Stimulated activated CD4-positive, alpha-beta T cell treated with anti-CD3 and anti-CD28 coated beads, Interleukin-15, amount 100 ng/mL, for 24 hours (primary cell): ENCODE measurements at regions not wholly inside any gene's neighbourhood (a gene's known extent, or its start where the extent isn't known, plus 50 kb on each side); places are given as distances from the start of the nearest gene placed in this dataset.
"Not testable (repeated sequence)": the region's sequence is repeated elsewhere in the genome, so short reads cannot be mapped to it uniquely, and the experiment has no call there.

Experiments
- DNase-seq: peaks from one replicate; pipeline ENCODE4 v3.0.0-alpha.2; 2020

DNA sequence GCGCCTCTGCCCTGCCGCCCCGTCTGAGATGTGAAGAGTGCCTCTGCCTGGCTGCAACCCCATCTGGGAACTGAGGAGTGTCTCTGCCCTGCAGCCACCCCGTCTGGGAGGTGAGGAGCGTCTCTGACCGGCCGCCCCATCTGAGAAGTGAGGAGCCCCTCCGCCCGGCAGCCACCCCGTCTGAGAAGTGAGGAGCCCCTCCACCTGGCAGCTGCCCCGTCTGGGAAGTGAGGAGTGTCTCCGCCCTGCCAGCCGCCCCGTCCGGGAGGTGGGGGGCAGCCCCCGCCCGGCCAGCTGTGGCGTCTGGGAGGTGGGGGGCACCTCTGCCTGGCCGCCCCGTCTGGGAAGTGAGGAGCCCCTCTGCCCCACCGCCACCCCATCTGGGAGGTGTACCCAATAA is 110.4 kb downstream of the PRKAB2 start:
- DNase-seq, result not testable (repeated sequence)

DNA sequence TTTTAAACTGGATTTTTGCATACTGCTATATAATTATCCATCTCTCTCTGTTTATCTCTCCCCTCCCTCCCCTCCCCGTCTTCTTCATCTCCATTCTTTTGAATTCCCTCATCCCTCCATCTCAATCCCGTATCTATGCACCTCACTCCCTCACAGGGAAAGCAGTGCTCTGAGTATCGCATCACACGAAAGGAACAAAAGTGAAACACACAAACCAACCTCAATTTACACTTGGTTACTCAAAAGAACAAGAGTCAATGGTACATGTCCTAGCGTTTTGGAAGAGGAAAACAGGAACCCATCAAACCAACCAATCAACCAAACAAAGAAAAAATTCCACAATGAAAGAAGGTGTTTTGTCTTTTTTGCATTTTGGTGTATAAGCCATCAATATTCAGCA is 115.1 kb downstream of the NBPF12 start:
- DNase-seq, result no peak

DNA sequence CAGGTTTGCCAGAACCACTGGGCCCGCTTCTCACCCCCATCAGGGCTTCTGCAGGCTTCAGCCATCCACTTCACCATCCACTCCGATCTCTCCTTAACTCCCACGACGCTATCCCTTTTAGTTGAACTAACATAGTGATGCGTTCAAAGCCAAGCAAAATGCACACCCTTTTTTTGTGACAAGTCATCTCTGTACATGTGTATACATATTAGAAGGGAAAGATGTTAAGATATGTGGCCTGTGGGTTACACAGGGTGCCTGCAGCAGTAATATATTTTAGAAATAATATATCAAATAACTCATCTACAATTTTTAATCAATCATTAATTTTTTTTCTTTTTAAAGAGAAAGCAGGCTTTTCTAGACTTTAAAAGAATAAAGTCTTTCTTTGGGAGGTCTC is 114.6 kb downstream of the NBPF12 start:
- no peak for DNase-seq

DNA sequence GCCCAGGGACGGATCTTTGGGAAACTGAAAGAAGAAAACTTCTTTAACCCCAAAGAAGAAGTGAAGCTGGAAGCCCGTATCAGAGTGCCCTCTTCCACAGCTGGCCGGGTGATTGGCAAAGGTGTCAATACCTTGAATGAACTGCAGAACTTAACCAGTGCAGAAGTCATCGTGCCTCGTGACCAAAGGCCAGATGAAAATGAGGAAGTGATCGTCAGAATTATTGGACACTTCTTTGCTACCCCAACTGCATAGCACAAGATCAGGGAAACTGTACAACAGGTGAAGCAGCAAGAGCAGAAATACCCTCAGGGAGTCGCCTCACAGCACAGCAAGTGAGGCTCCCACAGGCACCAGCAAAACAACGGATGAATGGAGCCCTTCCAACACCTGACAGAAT is 114.0 kb downstream of the NBPF12 start:
- DNase-seq, result no peak

DNA sequence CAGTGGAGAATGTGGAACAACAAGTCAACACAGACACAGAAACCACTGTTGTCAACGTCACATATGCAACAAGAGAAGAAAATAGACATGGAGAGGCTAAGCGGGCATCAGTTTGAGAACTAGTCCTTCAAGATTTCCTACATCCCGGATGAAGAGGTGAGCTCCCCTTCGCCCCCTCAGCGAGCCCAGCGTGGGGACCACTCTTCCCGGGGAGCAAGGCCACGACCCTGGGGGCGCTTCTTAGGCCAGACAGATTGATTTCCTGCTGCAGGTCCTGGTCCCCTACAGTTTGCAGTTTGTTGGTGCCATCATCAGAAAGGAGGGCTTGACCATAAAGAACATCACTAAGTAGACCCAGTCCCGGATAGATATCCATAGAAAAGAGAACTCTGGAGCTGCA is 113.0 kb downstream of the NBPF12 start:
- no peak for DNase-seq

DNA sequence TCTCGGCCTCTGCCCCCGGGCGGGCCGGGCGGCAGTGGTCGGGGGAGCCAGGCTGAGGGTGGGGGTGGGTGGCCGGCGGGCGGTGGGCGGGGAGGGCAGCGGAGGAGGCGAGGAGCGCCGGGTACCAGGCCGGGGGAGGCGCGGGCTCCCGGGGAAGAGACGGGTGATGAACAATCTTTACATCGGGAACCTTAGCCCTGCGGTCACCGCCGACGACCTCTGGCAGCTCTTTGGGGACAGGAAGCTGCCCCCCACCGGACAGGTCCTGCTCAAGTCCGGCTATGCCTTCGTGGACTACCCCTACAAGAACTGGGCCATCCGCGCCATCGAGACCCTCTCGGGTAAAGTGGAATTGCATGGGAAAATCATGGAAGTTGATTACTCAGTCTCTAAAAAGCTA is 112.5 kb downstream of the NBPF12 start:
- no peak for DNase-seq

DNA sequence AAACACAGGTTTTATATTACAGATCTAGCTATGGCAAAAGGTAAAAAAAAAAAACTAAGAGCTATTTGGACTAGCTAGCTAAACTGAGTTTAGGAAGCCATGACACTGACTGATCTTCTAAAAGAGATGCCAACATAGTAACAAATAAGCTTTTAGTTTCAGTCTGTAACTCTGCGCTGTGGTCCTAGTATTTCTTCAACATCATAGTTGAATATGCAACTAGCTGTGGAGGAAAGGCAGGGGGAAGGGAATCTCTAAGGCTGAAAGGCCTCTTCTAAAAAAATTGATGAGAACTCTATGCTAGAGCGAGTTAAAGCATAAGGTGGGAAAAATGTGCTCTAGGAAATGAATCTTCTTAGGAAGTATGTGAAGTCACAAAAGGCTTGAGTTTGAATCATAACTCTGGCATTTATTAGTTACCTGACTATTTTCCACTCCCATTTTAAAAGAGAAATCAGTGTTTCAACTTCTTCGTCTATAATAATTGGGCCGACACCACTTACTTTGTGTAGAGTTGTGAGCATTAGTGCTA is 108.8 kb downstream of the NBPF12 start:
- not testable (repeated sequence) for DNase-seq

DNA sequence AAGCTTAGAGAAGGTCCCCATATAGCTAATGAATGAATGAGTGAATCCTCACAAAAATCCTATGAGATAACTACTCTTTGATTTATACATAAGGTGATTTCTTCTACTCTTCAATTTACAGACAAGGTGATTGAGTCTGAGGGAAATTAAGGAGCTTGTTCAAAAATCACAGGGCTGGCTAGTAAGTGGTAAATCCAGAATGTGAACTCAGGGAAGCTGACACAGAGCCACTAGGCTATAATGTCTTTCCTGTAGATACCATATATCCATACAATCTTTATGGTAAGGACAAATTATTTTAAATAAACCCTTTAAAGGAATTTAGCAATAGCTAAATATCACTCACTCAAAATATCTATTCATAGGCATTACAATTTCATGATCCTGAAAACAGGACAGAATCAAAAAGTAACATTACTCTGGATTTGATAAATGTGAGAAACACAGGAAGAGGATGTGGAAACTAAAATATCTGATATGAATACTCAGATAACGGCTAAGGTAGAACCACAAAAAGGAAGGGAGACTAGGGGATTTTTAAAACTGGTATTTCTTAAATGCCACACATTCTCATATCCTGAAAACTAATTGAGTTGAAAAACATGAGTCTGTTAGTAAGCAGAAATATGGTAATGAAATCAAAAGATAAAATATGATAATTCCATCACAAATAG is 108.2 kb downstream of the NBPF12 start:
- no peak for DNase-seq
